ENCODE measurements at regions not wholly inside any gene's neighbourhood (a gene's known extent, or its start where the extent isn't known, plus 50 kb on each side); places are given as distances from the start of the nearest gene placed in this dataset.

GRCh38 chr22:48139776-48140175 is 1377.3 kb downstream of the TBC1D22A start:
- no peak for DNase-seq

GRCh38 chr22:48138855-48139254 is 1376.4 kb downstream of the TBC1D22A start:
- DNase-seq: no peak

GRCh38 chr22:48138427-48138826 is 1376.0 kb downstream of the TBC1D22A start:
- no peak for DNase-seq

- no peak for DNase-seq
Measured at GRCh38 chr22:48137640-48138039, 1375.2 kb downstream of the TBC1D22A start.

- no peak for DNase-seq
Measured at GRCh38 chr22:48135592-48135991, 1373.1 kb downstream of the TBC1D22A start.

GRCh38 chr22:48125416-48125815 is 1363.0 kb downstream of the TBC1D22A start:
- no peak for DNase-seq

GRCh38 chr22:48121984-48122383 is 1359.5 kb downstream of the TBC1D22A start:
- no peak for DNase-seq

- DNase-seq: no peak
Measured at GRCh38 chr22:48118654-48119053, 1356.2 kb downstream of the TBC1D22A start.

GRCh38 chr22:48116871-48117270 is 1354.4 kb downstream of the TBC1D22A start:
- no peak for DNase-seq

GRCh38 chr22:48112687-48113521 is 1350.5 kb downstream of the TBC1D22A start:
- no peak for DNase-seq

- no peak for DNase-seq
Measured at GRCh38 chr22:48106715-48107259, 1344.3 kb downstream of the TBC1D22A start.

- no peak for DNase-seq
Measured at GRCh38 chr22:48106215-48106614, 1343.8 kb downstream of the TBC1D22A start.

- no peak for DNase-seq
Measured at GRCh38 chr22:48105259-48105658, 1342.8 kb downstream of the TBC1D22A start.

GRCh38 chr22:48104766-48105165 is 1342.3 kb downstream of the TBC1D22A start:
- no peak for DNase-seq

GRCh38 chr22:48104102-48104738 is 1341.8 kb downstream of the TBC1D22A start:
- DNase-seq: no peak

GRCh38 chr22:48103126-48103875 is 1340.9 kb downstream of the TBC1D22A start:
- no peak for DNase-seq

GRCh38 chr22:48102581-48102980 is 1340.1 kb downstream of the TBC1D22A start:
- DNase-seq: no peak

- no peak for DNase-seq
Measured at GRCh38 chr22:48101704-48102103, 1339.3 kb downstream of the TBC1D22A start.

- DNase-seq: no peak
Measured at GRCh38 chr22:48100685-48101417, 1338.4 kb downstream of the TBC1D22A start.

- no peak for DNase-seq
Measured at GRCh38 chr22:48099671-48100070, 1337.2 kb downstream of the TBC1D22A start.

- no peak for DNase-seq
Measured at GRCh38 chr22:48099251-48099650, 1336.8 kb downstream of the TBC1D22A start.

- no peak for DNase-seq
Measured at GRCh38 chr22:48098921-48099245, 1336.4 kb downstream of the TBC1D22A start.

All from dermis blood vessel endothelial cell (primary cell).